ENCODE measurements at regions not wholly inside any gene's neighbourhood (a gene's known extent, or its start where the extent isn't known, plus 50 kb on each side); places are given as distances from the start of the nearest gene placed in this dataset.

GRCh38 chr7:136214356-136214755, 237.2 kb upstream of the MTPN start:
- DNase-seq: no peak
- Histone ChIP-seq H3K4me1 (no peaks in the 10 kb centered on the region), H3K27ac (no peak overlapping the region), H3K27me3 (no peaks in the 10 kb centered on the region), H3K9me3 (peaks cover 0 to 3% (median 1%) of the 10 kb centered on the region in 4 donors), H3K4me3 (no peak overlapping the region), H3K36me3 (no peaks in the 10 kb centered on the region)
- TF ChIP-seq EP300 (IDR thresholded peaks at IDR 0.05) (no peak), POLR2AphosphoS5 (IDR thresholded peaks at IDR 0.05) (no peak), CTCF (IDR thresholded peaks at IDR 0.05) (no peak), POLR2A (IDR thresholded peaks at IDR 0.05) (no peak)
- WGBS, 2 donors: 38 to 69% methylated on average over 1 of the region's 1 CpG
- intact Hi-C loops (cut with DNase I): no loop called here

GRCh38 chr7:136213012-136213411, 235.9 kb upstream of the MTPN start:
- H3K9me3 ChIP-seq: peaks cover 0 to 3% (median 1%) of the 10 kb centered on the region in 4 donors
- H3K27me3 ChIP-seq: no peaks in the 10 kb centered on the region
- DNase-seq: no peak
- no peak for TF ChIP-seq EP300 (IDR thresholded peaks at IDR 0.05)
- H3K36me3 ChIP-seq: no peaks in the 10 kb centered on the region
- no peak overlapping the region for H3K4me3 ChIP-seq
- intact Hi-C loops (cut with DNase I): no loop called here
- H3K4me1 ChIP-seq: no peaks in the 10 kb centered on the region
- no peak overlapping the region for H3K27ac ChIP-seq
- WGBS, 2 donors: 90 to 92% methylated on average over 12 of the region's 12 CpGs

GRCh38 chr7:136210664-136211063, 233.5 kb upstream of the MTPN start:
- no peaks in the 10 kb centered on the region for H3K27me3 ChIP-seq
- 63 to 79% methylated on average over 2 of the region's 2 CpGs for WGBS, 2 donors
- TF ChIP-seq CTCF (IDR thresholded peaks at IDR 0.05): no peak
- TF ChIP-seq POLR2A (IDR thresholded peaks at IDR 0.05): no peak
- no peak for TF ChIP-seq EP300 (IDR thresholded peaks at IDR 0.05)
- TF ChIP-seq POLR2AphosphoS5 (IDR thresholded peaks at IDR 0.05): no peak
- H3K4me3 ChIP-seq: no peak overlapping the region
- H3K36me3 ChIP-seq: no peaks in the 10 kb centered on the region
- peaks cover 0 to 3% (median 0%) of the 10 kb centered on the region in 4 donors for H3K9me3 ChIP-seq
- H3K27ac ChIP-seq: no peak overlapping the region
- no peaks in the 10 kb centered on the region for H3K4me1 ChIP-seq
- intact Hi-C loops (cut with DNase I): no loop called here
- DNase-seq: no peak

GRCh38 chr7:136210079-136210478, 232.9 kb upstream of the MTPN start:
- intact Hi-C loops (cut with DNase I): no loop called here
- Histone ChIP-seq H3K27ac (no peak overlapping the region), H3K36me3 (no peaks in the 10 kb centered on the region), H3K4me1 (no peaks in the 10 kb centered on the region), H3K27me3 (no peaks in the 10 kb centered on the region), H3K4me3 (no peak overlapping the region), H3K9me3 (peaks cover 0 to 3% (median 0%) of the 10 kb centered on the region in 4 donors)
- no peak for DNase-seq
- TF ChIP-seq EP300 (IDR thresholded peaks at IDR 0.05) (no peak), POLR2A (IDR thresholded peaks at IDR 0.05) (no peak), POLR2AphosphoS5 (IDR thresholded peaks at IDR 0.05) (no peak), CTCF (IDR thresholded peaks at IDR 0.05) (no peak)

GRCh38 chr7:136205956-136206355, 228.8 kb upstream of the MTPN start:
- no peak for DNase-seq
- Histone ChIP-seq H3K4me3 (no peak overlapping the region), H3K27me3 (no peaks in the 10 kb centered on the region), H3K4me1 (no peaks in the 10 kb centered on the region), H3K36me3 (no peaks in the 10 kb centered on the region), H3K27ac (no peak overlapping the region), H3K9me3 (no peaks in the 10 kb centered on the region)
- no peak for TF ChIP-seq CTCF (IDR thresholded peaks at IDR 0.05)
- TF ChIP-seq POLR2A (IDR thresholded peaks at IDR 0.05): no peak
- 72 to 83% methylated on average over 1 of the region's 1 CpG for WGBS, 2 donors
- intact Hi-C loops (cut with DNase I): no loop called here

Data from sigmoid colon (tissue), 6 donors.